GM12878 (cell line): ENCODE measurements at regions not wholly inside any gene's neighbourhood (a gene's known extent, or its start where the extent isn't known, plus 50 kb on each side); places are given as distances from the start of the nearest gene placed in this dataset.

Experiments
- ATAC-seq: fragments of 200-7000 bp; cut with Tn5 transposase; 3 replicates; pipeline ENCODE4 v1.9.1; 2020; ENCODE audit warnings: mild to moderate bottlenecking, moderate library complexity
- BruUV-seq: library from RNA; stranded (reverse); fragments of 400-500 nt; replicated peaks from 2 replicates; lab custom pipeline; 2021; lab: Mats Ljungman, UMichigan
- CTCF ChIA-PET: fragments of 300-600 bp; sonication (Branson Sonifier 250); formaldehyde crosslinking; extraction: SDS; loops from one replicate; lab custom pipeline; 2021; ENCODE audit warnings: inconsistent platforms; lab: Yijun Ruan, JAX
- POLR2A ChIA-PET: fragments of 350-600 bp; formaldehyde crosslinking; extraction: SDS; loops from one replicate; lab custom pipeline; 2021; ENCODE audit warnings: inconsistent platforms; lab: Charles Lee
- RAD21 ChIA-PET: fragments of 300-600 bp; sonication (Branson Sonifier 250); formaldehyde crosslinking; loops from one replicate; lab custom pipeline; 2023; ENCODE audit warnings: antibody characterized with exemption; ENCODE audit not compliant: unreplicated experiment; lab: Charles Lee
- SMC1A ChIA-PET: fragments of 300-600 bp; sonication (Branson Sonifier 250); formaldehyde crosslinking; loops from one replicate; lab custom pipeline; 2023; ENCODE audit not compliant: unreplicated experiment, uncharacterized antibody; lab: Charles Lee
- DNase-seq: peaks from one replicate; pipeline ENCODE4 v3.0.0-alpha.2; 2011; ENCODE audit warnings: low read depth, low spot score
- FAIRE-seq: peaks from 3 replicates; lab custom pipeline; 2011; peaks lifted over from hg19 to GRCh38; lab: Jason Lieb, UNC
- H2AFZ ChIP-seq: 2 replicates; pipeline ENCODE4 v1.6.0; 2011; ENCODE audit warnings: low read depth, low read length, control low read depth; ENCODE audit not compliant: control insufficient read depth
- H3K27ac ChIP-seq: 2 replicates; pipeline ENCODE4 v1.5.1; 2011; ENCODE audit warnings: control low read depth; ENCODE audit not compliant: control insufficient read depth, insufficient read depth
- H3K27me3 ChIP-seq, 2 experiments: replicated peaks in 1 of 2; 2 replicates each; pipeline versions ENCODE4 v1.6.0 to v1.6.1; 2011; ENCODE audit warnings: low read length in 1 of 2; ENCODE audit not compliant: control insufficient read depth in 2 of 2, insufficient read depth in 2 of 2
- H3K36me3 ChIP-seq, 2 experiments: 2 replicates each; pipeline ENCODE4 v1.5.1; 2011; ENCODE audit warnings: low read length in 1 of 2; ENCODE audit not compliant: control insufficient read depth in 2 of 2, insufficient read depth in 2 of 2
- H3K4me1 ChIP-seq: 2 replicates; pipeline ENCODE4 v1.6.1; 2011; ENCODE audit warnings: mild to moderate bottlenecking, low read length, moderate library complexity, mixed read lengths; ENCODE audit not compliant: control insufficient read depth, insufficient read depth
- H3K4me2 ChIP-seq: 2 replicates; pipeline ENCODE4 v1.6.0; 2011; ENCODE audit warnings: control low read depth; ENCODE audit not compliant: control insufficient read depth, insufficient read depth
- H3K4me3 ChIP-seq: fragments of 200-600 bp; sonication (generic); 2 replicates; pipeline ENCODE4 v1.5.1; 2016
- H3K79me2 ChIP-seq: 2 replicates; pipeline ENCODE4 v1.6.0; 2011; ENCODE audit warnings: low read length; ENCODE audit not compliant: control insufficient read depth, insufficient read depth
- H3K9ac ChIP-seq: 2 replicates; pipeline ENCODE4 v1.8.0; 2011; ENCODE audit warnings: low read length, control low read depth, mixed read lengths; ENCODE audit not compliant: control insufficient read depth, insufficient read depth
- H3K9me3 ChIP-seq: replicated peaks from 3 replicates; pipeline ENCODE4 v1.5.1; 2011; ENCODE audit warnings: mild to moderate bottlenecking, low read length; ENCODE audit not compliant: control insufficient read depth, insufficient read depth
- H4K20me1 ChIP-seq: 2 replicates; pipeline ENCODE4 v1.6.0; 2011; ENCODE audit not compliant: control insufficient read depth, insufficient read depth
- BCL3 ChIP-seq: IDR thresholded peaks from 2 replicates; pipeline ENCODE4 v1.6.1; 2011; ENCODE audit warnings: borderline replicate concordance, low read depth, mild to moderate bottlenecking, moderate library complexity, low read length; ENCODE audit not compliant: insufficient read depth, poor library complexity, severe bottlenecking
- CHD1 ChIP-seq: IDR thresholded peaks from 2 replicates; pipeline ENCODE4 v1.6.1; 2012; ENCODE audit warnings: low read depth, low read length, improper control_type of control experiment
- CREM ChIP-seq: IDR thresholded peaks from 2 replicates; pipeline ENCODE4 v1.6.1; 2014; ENCODE audit warnings: antibody characterized with exemption, low read depth
- FOXK2 ChIP-seq: fragments of 450-650 bp; IDR thresholded peaks from 2 replicates; pipeline ENCODE4 v1.6.1; 2017; ENCODE audit warnings: mild to moderate bottlenecking, moderate library complexity
- HDAC2 ChIP-seq: fragments of 200-600 bp; sonication (generic); IDR thresholded peaks from 2 replicates; pipeline ENCODE4 v1.6.1; 2017
- HDAC6 ChIP-seq: fragments of 200-600 bp; sonication (generic); IDR thresholded peaks from one replicate; pipeline ENCODE4 v1.8.0; 2017; ENCODE audit warnings: antibody characterized with exemption; ENCODE audit not compliant: unreplicated experiment
- IRF4 ChIP-seq: IDR thresholded peaks from 2 replicates; pipeline ENCODE4 v1.6.1; 2011; ENCODE audit warnings: low read depth, low read length
- KDM1A ChIP-seq: fragments of 200-600 bp; sonication (generic); IDR thresholded peaks from 2 replicates; pipeline ENCODE4 v1.6.1; 2016; ENCODE audit warnings: borderline replicate concordance
- NRF1 ChIP-seq: conservative IDR thresholded peaks from 2 replicates; pipeline ENCODE4 v1.6.1; 2011; ENCODE audit warnings: mild to moderate bottlenecking, low read depth, low read length, improper control_type of control experiment
- PBX3 ChIP-seq: IDR thresholded peaks from 2 replicates; pipeline ENCODE4 v1.6.1; 2011; ENCODE audit warnings: mild to moderate bottlenecking, low read depth, low read length, moderate library complexity; ENCODE audit not compliant: insufficient replicate concordance
- PKNOX1 ChIP-seq: fragments of 450-650 bp; IDR thresholded peaks from 2 replicates; pipeline ENCODE4 v1.6.1; 2016; ENCODE audit warnings: mild to moderate bottlenecking
- SREBF1 ChIP-seq: IDR thresholded peaks from 2 replicates; pipeline ENCODE4 v1.6.1; 2012; ENCODE audit warnings: mild to moderate bottlenecking, low read length
- SUPT20H ChIP-seq: IDR thresholded peaks from 2 replicates; pipeline ENCODE4 v1.6.1; 2011; ENCODE audit warnings: low read depth, mild to moderate bottlenecking, low read length, moderate library complexity, borderline replicate concordance; ENCODE audit not compliant: control insufficient read depth
- WRNIP1 ChIP-seq: IDR thresholded peaks from 2 replicates; pipeline ENCODE4 v1.6.1; 2011; ENCODE audit warnings: low read depth, low read length, improper control_type of control experiment, borderline replicate concordance
- YBX1 ChIP-seq: fragments of 450-650 bp; IDR thresholded peaks from 2 replicates; pipeline ENCODE4 v1.6.1; 2016; ENCODE audit warnings: antibody characterized with exemption
- ZNF384 ChIP-seq: IDR thresholded peaks from 2 replicates; pipeline ENCODE4 v1.6.1; 2012; ENCODE audit warnings: low read depth, mild to moderate bottlenecking, low read length, improper control_type of control experiment, borderline replicate concordance
- ZNF592 ChIP-seq: fragments of 450-650 bp; IDR thresholded peaks from 2 replicates; pipeline ENCODE4 v1.6.1; 2017; ENCODE audit warnings: mild to moderate bottlenecking, moderate library complexity
- WGBS: methylation state at CpG from one replicate; pipeline ENCODE4 v1.1.6; 2016; ENCODE audit warnings: low lambda C conversion rate; ENCODE audit not compliant: insufficient replicate concordance, insufficient coverage; ENCODE audit errors: missing lambda C conversion rate; 5-methylcytosine and 5-hydroxymethylcytosine counted together
- in situ Hi-C: fragments of 300-500 bp; cut with MboI; formaldehyde crosslinking; loops from 9 replicates; pipeline ENCODE4 v1.14.3; 2018; ENCODE audit warnings: mixed read lengths
- intact Hi-C: fragments of 100-400 bp; cut with micrococcal nuclease; formaldehyde crosslinking; loops from one replicate; pipeline ENCODE4 v1.14.2; 2022; ENCODE audit not compliant: unreplicated experiment

GRCh38 chr5:39717176-39717897 is 292.6 kb upstream of the DAB2 start:
- Histone ChIP-seq H3K9ac (no peak overlapping the region), H3K4me1 (no peaks in the 10 kb centered on the region), H2AFZ (no peak overlapping the region), H3K27me3 (no peaks in the 10 kb centered on the region), H4K20me1 (no peaks in the 10 kb centered on the region), H3K27ac (no peak overlapping the region), H3K4me3 (no peak overlapping the region), H3K36me3 (no peaks in the 10 kb centered on the region), H3K79me2 (no peaks in the 10 kb centered on the region), H3K4me2 (no peak overlapping the region), H3K9me3 (no peaks in the 10 kb centered on the region)
- no peak for FAIRE-seq
- in situ Hi-C loops (loop anchor here (10.0 kb wide), 2 partner anchors 977 to 1157 kb away; no protein-coding TSS in a partner anchor), intact Hi-C loops (loop anchor here (5.0 to 10.0 kb wide), 2 partner anchors 227 to 1160 kb away; no protein-coding TSS in a partner anchor)
- no peak for ATAC-seq
- WGBS, result 41% methylated on average over 2 of the region's 2 CpGs
- no TSS peak for BruUV-seq
- ChIA-PET POLR2A (no interaction called here), RAD21 (interaction anchor here (0.7 kb wide), 1 partner anchor 969 kb away, joined by 3 read pairs; no protein-coding TSS in a partner anchor), SMC1A (interaction anchor here (0.6 to 2.1 kb wide), 3 partner anchors 125 to 969 kb away, joined by 4 to 9 read pairs (median 5); no protein-coding TSS in a partner anchor), CTCF (interaction anchor here (0.9 to 3.5 kb wide), 7 partner anchors 9 to 973 kb away, joined by 3 to 23 read pairs (median 3); no protein-coding TSS in a partner anchor)
- no peak for DNase-seq
- TF ChIP-seq CREM (no peak), SREBF1 (no peak), HDAC6 (no peak), ZNF384 (no peak), PKNOX1 (no peak), IRF4 (no peak), WRNIP1 (no peak), SUPT20H (no peak), YBX1 (no peak), ZNF592 (no peak), NRF1 (no peak), PBX3 (no peak), HDAC2 (no peak), BCL3 (no peak), KDM1A (no peak), FOXK2 (no peak), CHD1 (no peak)
